Tibial nerve (tissue), 4 donors: ENCODE measurements at regions not wholly inside any gene's neighbourhood (a gene's known extent, or its start where the extent isn't known, plus 50 kb on each side); places are given as distances from the start of the nearest gene placed in this dataset.

Experiments
- DNase-seq, 2 donors: peaks; one replicate each; pipeline ENCODE4 v3.0.0-alpha.2; 2019; ENCODE audit warnings: low spot score in 2 of 2
- H3K27ac ChIP-seq, 4 donors: fragments of 200-600 bp; sonication (generic) in 3 of 4; one replicate each; pipeline ENCODE4 v1.5.1; 2017 to 2019; ENCODE audit warnings: mild to moderate bottlenecking in 1 of 4
- H3K27me3 ChIP-seq, 2 donors: fragments of 200-600 bp; sonication (generic) in 1 of 2; one replicate each; pipeline versions ENCODE4 v1.5.1 to v1.6.0; 2017 to 2019
- H3K36me3 ChIP-seq, 3 donors: fragments of 200-600 bp; sonication (generic); one replicate each; pipeline ENCODE4 v1.5.1; 2018 to 2019
- H3K4me1 ChIP-seq, 4 donors: fragments of 200-600 bp; sonication (generic) in 3 of 4; one replicate each; pipeline ENCODE4 v1.5.1; 2017 to 2019
- H3K4me3 ChIP-seq, 4 donors: fragments of 200-600 bp; sonication (generic) in 3 of 4; one replicate each; pipeline ENCODE4 v1.5.1; 2017 to 2019; ENCODE audit warnings: mild to moderate bottlenecking in 1 of 4, moderate library complexity in 1 of 4
- H3K9me3 ChIP-seq, 4 donors: fragments of 200-600 bp; sonication (generic) in 3 of 4; one replicate each; pipeline ENCODE4 v1.5.1; 2017 to 2019
- EP300 ChIP-seq, 2 donors: sonication (generic); formaldehyde crosslinking; IDR thresholded peaks; one replicate each; pipeline ENCODE4 v1.6.1; 2017; ENCODE audit warnings: antibody characterized with exemption in 2 of 2, mild to moderate bottlenecking in 1 of 2
- POLR2A ChIP-seq, 2 donors: fragments of 450-650 bp; IDR thresholded peaks; one replicate each; pipeline ENCODE4 v1.6.1; 2017; ENCODE audit warnings: antibody characterized with exemption in 2 of 2, mild to moderate bottlenecking in 2 of 2, moderate library complexity in 2 of 2
- WGBS, 2 donors: methylation state at CpG; one replicate each; pipeline ENCODE4 v1.1.5; 2018; 5-methylcytosine and 5-hydroxymethylcytosine counted together
- TF ChIP-seq, protein P1 (sequence below), 5 experiments: fragments of 200-600 bp in 3 of 5; fragments of 450-650 bp in 2 of 5; sonication (generic) in 3 of 5; IDR thresholded peaks; one replicate each; pipeline ENCODE4 v1.5.1; 2016 to 2019; ENCODE audit warnings: antibody characterized with exemption in 5 of 5, mild to moderate bottlenecking in 3 of 5, moderate library complexity in 2 of 5

DNA sequence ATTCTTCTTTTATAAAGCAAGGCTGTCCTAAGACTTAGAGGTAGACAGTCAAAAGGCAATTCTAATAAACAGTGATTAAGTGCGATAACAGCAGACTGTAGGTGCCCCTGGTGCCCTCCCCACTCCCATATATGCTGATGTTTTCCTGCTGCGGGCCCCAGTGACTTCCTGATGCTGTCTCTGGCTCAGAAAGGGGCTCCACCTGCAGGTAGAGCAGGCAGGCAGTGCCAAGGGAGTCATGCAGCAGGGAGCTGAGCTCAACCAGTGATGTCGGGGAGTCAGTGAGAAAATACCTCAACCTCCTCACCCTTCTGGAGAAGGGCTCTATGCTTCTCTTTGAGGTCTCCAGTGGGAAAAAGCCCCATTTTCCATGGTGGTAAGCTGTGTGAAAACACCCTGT lies 126.7 kb upstream of the SSTR4 start:
- no peak overlapping the region for H3K4me3 ChIP-seq
- H3K36me3 ChIP-seq = no peaks in the 10 kb centered on the region
- DNase-seq = no peak
- H3K4me1 ChIP-seq = peaks cover 0 to 7% (median 0%) of the 10 kb centered on the region in 4 donors
- H3K27ac ChIP-seq = no peak overlapping the region
- no peaks in the 10 kb centered on the region for H3K9me3 ChIP-seq
- TF ChIP-seq, protein P1, sequence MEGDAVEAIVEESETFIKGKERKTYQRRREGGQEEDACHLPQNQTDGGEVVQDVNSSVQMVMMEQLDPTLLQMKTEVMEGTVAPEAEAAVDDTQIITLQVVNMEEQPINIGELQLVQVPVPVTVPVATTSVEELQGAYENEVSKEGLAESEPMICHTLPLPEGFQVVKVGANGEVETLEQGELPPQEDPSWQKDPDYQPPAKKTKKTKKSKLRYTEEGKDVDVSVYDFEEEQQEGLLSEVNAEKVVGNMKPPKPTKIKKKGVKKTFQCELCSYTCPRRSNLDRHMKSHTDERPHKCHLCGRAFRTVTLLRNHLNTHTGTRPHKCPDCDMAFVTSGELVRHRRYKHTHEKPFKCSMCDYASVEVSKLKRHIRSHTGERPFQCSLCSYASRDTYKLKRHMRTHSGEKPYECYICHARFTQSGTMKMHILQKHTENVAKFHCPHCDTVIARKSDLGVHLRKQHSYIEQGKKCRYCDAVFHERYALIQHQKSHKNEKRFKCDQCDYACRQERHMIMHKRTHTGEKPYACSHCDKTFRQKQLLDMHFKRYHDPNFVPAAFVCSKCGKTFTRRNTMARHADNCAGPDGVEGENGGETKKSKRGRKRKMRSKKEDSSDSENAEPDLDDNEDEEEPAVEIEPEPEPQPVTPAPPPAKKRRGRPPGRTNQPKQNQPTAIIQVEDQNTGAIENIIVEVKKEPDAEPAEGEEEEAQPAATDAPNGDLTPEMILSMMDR (IDR thresholded peaks at IDR 0.05) = no peak
- TF ChIP-seq POLR2A (IDR thresholded peaks at IDR 0.05) (no peak), EP300 (IDR thresholded peaks at IDR 0.05) (no peak)
- no peaks in the 10 kb centered on the region for H3K27me3 ChIP-seq
- WGBS, 2 donors = 80 to 87% methylated on average over 3 of the region's 3 CpGs

GRCh38 chr20:22908944-22909343 lies 126.2 kb upstream of the SSTR4 start:
- H3K36me3 ChIP-seq = no peaks in the 10 kb centered on the region
- H3K9me3 ChIP-seq = no peaks in the 10 kb centered on the region
- no peaks in the 10 kb centered on the region for H3K27me3 ChIP-seq
- no peak for DNase-seq
- WGBS, 2 donors = 89 to 91% methylated on average over 3 of the region's 3 CpGs
- TF ChIP-seq EP300 (IDR thresholded peaks at IDR 0.05) (no peak), POLR2A (IDR thresholded peaks at IDR 0.05) (no peak)
- TF ChIP-seq, protein P1 (IDR thresholded peaks at IDR 0.05) = no peak
- no peak overlapping the region for H3K27ac ChIP-seq
- H3K4me1 ChIP-seq = peaks cover 0 to 7% (median 0%) of the 10 kb centered on the region in 4 donors
- no peak overlapping the region for H3K4me3 ChIP-seq

DNA sequence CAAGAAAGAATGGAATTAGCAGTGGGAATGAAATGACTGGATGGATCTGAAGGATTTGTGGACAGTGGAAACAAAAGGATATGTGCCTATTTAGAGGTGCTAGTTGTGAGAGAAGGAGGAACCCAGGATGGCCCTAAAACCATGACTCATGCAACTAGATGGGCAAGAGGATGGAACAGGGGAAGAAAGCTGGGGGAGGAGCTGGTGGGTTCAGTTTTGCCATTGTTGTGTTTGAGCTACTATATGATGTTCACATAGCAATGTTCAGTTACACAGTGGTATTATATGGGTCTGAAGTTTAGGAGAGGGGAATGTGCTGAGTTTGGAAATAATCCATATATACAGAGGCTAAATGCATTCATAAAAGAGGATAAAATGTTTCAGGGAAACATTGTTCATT lies 125.7 kb upstream of the SSTR4 start:
- Histone ChIP-seq H3K36me3 (no peaks in the 10 kb centered on the region), H3K4me1 (peaks cover 0 to 7% (median 0%) of the 10 kb centered on the region in 4 donors), H3K27me3 (no peaks in the 10 kb centered on the region), H3K9me3 (no peaks in the 10 kb centered on the region), H3K4me3 (no peak overlapping the region), H3K27ac (no peak overlapping the region)
- no peak for TF ChIP-seq EP300 (IDR thresholded peaks at IDR 0.05)
- TF ChIP-seq, protein P1 (IDR thresholded peaks at IDR 0.05) = no peak
- no peak for TF ChIP-seq POLR2A (IDR thresholded peaks at IDR 0.05)
- DNase-seq = no peak

- 76 to 80% methylated on average over 7 of the region's 7 CpGs for WGBS, 2 donors
- Histone ChIP-seq H3K4me3 (no peak overlapping the region), H3K27me3 (no peaks in the 10 kb centered on the region), H3K27ac (no peak overlapping the region), H3K36me3 (no peaks in the 10 kb centered on the region), H3K9me3 (no peaks in the 10 kb centered on the region), H3K4me1 (peaks cover 0 to 5% (median 0%) of the 10 kb centered on the region in 4 donors)
- DNase-seq = no peak
- no peak for TF ChIP-seq POLR2A (IDR thresholded peaks at IDR 0.05)
- TF ChIP-seq, protein P1 (IDR thresholded peaks at IDR 0.05) = no peak
- no peak for TF ChIP-seq EP300 (IDR thresholded peaks at IDR 0.05)
Measured at GRCh38 chr20:22910287-22910852, 124.7 kb upstream of the SSTR4 start.

DNA sequence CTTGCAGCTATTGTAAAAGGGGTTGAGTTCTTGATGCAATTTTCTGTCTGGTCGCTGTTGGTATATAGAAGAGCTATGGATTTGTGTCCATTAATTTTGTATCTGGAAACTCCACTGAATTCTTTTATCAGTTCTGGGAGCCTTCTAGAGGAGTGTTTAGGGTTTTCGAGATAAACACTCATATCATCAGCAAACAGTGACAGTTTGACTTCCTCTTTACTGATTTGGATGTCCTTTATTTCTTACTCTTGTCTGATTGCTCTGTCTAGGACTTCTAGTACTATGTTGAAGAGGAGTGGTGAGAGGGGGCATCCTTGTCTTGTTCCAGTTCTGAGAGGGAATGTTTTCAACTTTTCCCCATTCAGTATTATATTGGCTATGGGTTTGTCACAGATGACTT lies 120.8 kb upstream of the SSTR4 start:
- Histone ChIP-seq H3K4me1 (no peaks in the 10 kb centered on the region), H3K36me3 (no peaks in the 10 kb centered on the region), H3K9me3 (no peaks in the 10 kb centered on the region), H3K27me3 (no peaks in the 10 kb centered on the region), H3K4me3 (no peak overlapping the region), H3K27ac (no peak overlapping the region)
- no peak for DNase-seq
- TF ChIP-seq, protein P1 (IDR thresholded peaks at IDR 0.05) = no peak
- TF ChIP-seq EP300 (IDR thresholded peaks at IDR 0.05) (no peak), POLR2A (IDR thresholded peaks at IDR 0.05) (no peak)
- 87 to 88% methylated on average over 2 of the region's 2 CpGs for WGBS, 2 donors
